Heart left ventricle (tissue), 13 donors: ENCODE measurements at regions not wholly inside any gene's neighbourhood (a gene's known extent, or its start where the extent isn't known, plus 50 kb on each side); places are given as distances from the start of the nearest gene placed in this dataset.

Experiments
- CTCF ChIP-seq, 12 donors: fragments of 200-600 bp; sonication (generic) in 4 of 12; IDR thresholded peaks; one replicate each; pipeline versions ENCODE4 v1.5.0 to v1.8.0; 2018 to 2022; ENCODE audit warnings: antibody characterized with exemption in 12 of 12, mild to moderate bottlenecking in 5 of 12
- POLR2A ChIP-seq, 2 donors: fragments of 450-650 bp; IDR thresholded peaks; one replicate each; pipeline ENCODE4 v1.6.1; 2017; ENCODE audit warnings: antibody characterized with exemption in 2 of 2, mild to moderate bottlenecking in 2 of 2, moderate library complexity in 2 of 2
- donor health status: ischemic (EF 13 %, LVEDD 7.1; RV severe dilation, severe dysfunction).
- donor health status: DM: no; HTN: yes; CAD: no.
- donor health status: DM: no; HTN: no; CAD: no.
- donor health status: ischemic (EF 25% LVEDD 6.9; RV normal size, moderate dysfunction).
- donor health status: ischemic (EF 25% LVEDD 5.7; RV mildly dilated, moderate dysfunction).
- donor health status: ischemic (EF 35%, LVEDD 5.7; RV mildly dilated, moderate dysfunction).
- donor health status: nonischemic (EF 11% LVEDD 7.7; RV severe dilation, severe dysfunction).
- donor health status: DM: yes; HTN: yes; CAD: no.
- donor health status: PGD.
- donor health status: ischemic (EF 29% LVEDD 5.4; RV normal size, mild dysfunction).
- donor health status: nonischemic (EF 23%, LVEDD 6.1; RV moderate dilation, normal function).

GRCh38 chr5:117393125-117393524 is 818.5 kb upstream of the SEMA6A start:
- no peak for TF ChIP-seq CTCF (IDR thresholded peaks at IDR 0.05)
- no peak for TF ChIP-seq POLR2A (IDR thresholded peaks at IDR 0.05)
